ENCODE measurements at regions not wholly inside any gene's neighbourhood (a gene's known extent, or its start where the extent isn't known, plus 50 kb on each side); places are given as distances from the start of the nearest gene placed in this dataset.

- Histone ChIP-seq H3K27ac (ENCODE audit: low read length) (no peak overlapping the region), H3K4me3 (ENCODE audit: low read length) (peak overlapping the region; percentile 56), H3K9ac (ENCODE audit: low read length) (peak overlapping the region; percentile 41; the same call in 1 of the 2 replicates), H3K4me1 (ENCODE audit: low read length) (peaks cover 19% of the 10 kb centered on the region), H3K79me2 (ENCODE audit: low read length) (no peaks in the 10 kb centered on the region), H4K20me1 (ENCODE audit: insufficient read depth, low read length) (no peaks in the 10 kb centered on the region), H3K27me3 (ENCODE audit: low read depth, low read length) (no peaks in the 10 kb centered on the region), H3K4me2 (ENCODE audit: low read length) (peak overlapping the region; percentile 74), H3K9me3 (ENCODE audit: insufficient read depth, low read length) (no peaks in the 10 kb centered on the region), H2AFZ (ENCODE audit: low read depth, low read length) (peak overlapping the region; percentile 43), H3K36me3 (replicated peaks; ENCODE audit: low read depth, low read length) (no peaks in the 10 kb centered on the region)
- peak; percentile 76 for TF ChIP-seq CTCF (IDR thresholded peaks at IDR 0.05; ENCODE audit: low read depth, low read length)
- no peak for TF ChIP-seq EZH2phosphoT487 (IDR thresholded peaks at IDR 0.05; ENCODE audit: low read depth)
Measured at GRCh38 chr1:60281360-60281932, 207.9 kb upstream of the C1orf87 start.

DNA sequence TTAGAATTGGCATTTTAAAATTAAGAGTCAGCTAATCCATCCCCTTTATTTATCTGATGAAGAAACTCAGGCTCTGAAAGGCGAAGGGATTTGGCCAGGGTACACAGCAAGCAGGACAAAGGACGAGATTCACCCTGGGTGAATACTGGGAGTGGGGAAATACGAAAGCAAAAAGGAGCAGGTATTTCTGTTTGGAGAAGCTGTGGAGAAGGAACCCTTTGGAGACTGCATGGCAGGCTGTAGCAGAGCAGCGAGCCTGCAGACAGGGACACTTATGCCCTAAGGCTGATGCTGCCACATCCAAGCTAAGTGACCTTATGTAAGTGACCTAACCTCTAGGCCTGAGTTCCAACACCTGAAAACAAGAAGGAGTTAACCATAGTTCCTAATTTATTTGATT lies 207.2 kb upstream of the C1orf87 start:
- Histone ChIP-seq H3K4me2 (ENCODE audit: low read length) (peak overlapping the region; percentile 74), H3K9ac (ENCODE audit: low read length) (peak overlapping the region; percentile 41; the same call in 1 of the 2 replicates), H3K36me3 (replicated peaks; ENCODE audit: low read depth, low read length) (no peaks in the 10 kb centered on the region), H3K4me1 (ENCODE audit: low read length) (peaks cover 19% of the 10 kb centered on the region), H4K20me1 (ENCODE audit: insufficient read depth, low read length) (no peaks in the 10 kb centered on the region), H3K9me3 (ENCODE audit: insufficient read depth, low read length) (no peaks in the 10 kb centered on the region), H3K27me3 (ENCODE audit: low read depth, low read length) (no peaks in the 10 kb centered on the region), H3K27ac (ENCODE audit: low read length) (no peak overlapping the region), H3K79me2 (ENCODE audit: low read length) (no peaks in the 10 kb centered on the region), H2AFZ (ENCODE audit: low read depth, low read length) (peak overlapping the region; percentile 39; the same call in 1 of the 2 replicates), H3K4me3 (ENCODE audit: low read length) (peak overlapping the region; percentile 56)
- TF ChIP-seq CTCF (IDR thresholded peaks at IDR 0.05; ENCODE audit: low read depth, low read length) (no peak), EZH2phosphoT487 (IDR thresholded peaks at IDR 0.05; ENCODE audit: low read depth) (no peak)

DNA sequence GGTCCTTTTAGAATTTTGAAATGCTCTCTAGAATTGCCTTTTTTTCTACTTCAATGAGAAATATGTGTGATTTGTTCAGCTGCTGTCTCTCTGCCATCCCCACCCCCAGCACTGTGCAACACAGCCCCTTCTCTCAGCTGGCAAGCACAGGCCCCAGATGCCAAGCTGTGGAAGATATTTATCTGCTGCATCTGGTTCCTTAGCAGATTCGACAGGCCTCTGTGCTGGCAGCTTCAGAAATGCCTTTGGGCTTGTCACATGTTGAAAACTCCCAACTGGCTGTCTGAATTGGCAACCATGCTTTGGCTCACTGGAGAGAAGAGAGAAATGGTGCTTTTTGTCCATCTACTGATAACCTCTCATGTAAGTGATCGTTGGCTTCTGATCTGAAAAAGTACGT lies 206.7 kb upstream of the C1orf87 start:
- peak overlapping the region; percentile 39; the same call in 1 of the 2 replicates for H2AFZ ChIP-seq (ENCODE audit: low read depth, low read length)
- H3K9ac ChIP-seq (ENCODE audit: low read length) = no peak overlapping the region
- H3K36me3 ChIP-seq (replicated peaks; ENCODE audit: low read depth, low read length) = no peaks in the 10 kb centered on the region
- peaks cover 19% of the 10 kb centered on the region for H3K4me1 ChIP-seq (ENCODE audit: low read length)
- no peak for TF ChIP-seq CTCF (IDR thresholded peaks at IDR 0.05; ENCODE audit: low read depth, low read length)
- no peak for TF ChIP-seq EZH2phosphoT487 (IDR thresholded peaks at IDR 0.05; ENCODE audit: low read depth)
- H3K79me2 ChIP-seq (ENCODE audit: low read length) = no peaks in the 10 kb centered on the region
- no peaks in the 10 kb centered on the region for H3K9me3 ChIP-seq (ENCODE audit: insufficient read depth, low read length)
- H4K20me1 ChIP-seq (ENCODE audit: insufficient read depth, low read length) = no peaks in the 10 kb centered on the region
- no peak overlapping the region for H3K27ac ChIP-seq (ENCODE audit: low read length)
- H3K4me2 ChIP-seq (ENCODE audit: low read length) = no peak overlapping the region
- H3K4me3 ChIP-seq (ENCODE audit: low read length) = no peak overlapping the region
- H3K27me3 ChIP-seq (ENCODE audit: low read depth, low read length) = no peaks in the 10 kb centered on the region

- H3K27ac ChIP-seq (ENCODE audit: low read length) = no peak overlapping the region
- no peak overlapping the region for H2AFZ ChIP-seq (ENCODE audit: low read depth, low read length)
- no peaks in the 10 kb centered on the region for H3K79me2 ChIP-seq (ENCODE audit: low read length)
- no peak overlapping the region for H3K4me3 ChIP-seq (ENCODE audit: low read length)
- H4K20me1 ChIP-seq (ENCODE audit: insufficient read depth, low read length) = no peaks in the 10 kb centered on the region
- H3K9me3 ChIP-seq (ENCODE audit: insufficient read depth, low read length) = no peaks in the 10 kb centered on the region
- H3K27me3 ChIP-seq (ENCODE audit: low read depth, low read length) = no peaks in the 10 kb centered on the region
- no peak for TF ChIP-seq CTCF (IDR thresholded peaks at IDR 0.05; ENCODE audit: low read depth, low read length)
- TF ChIP-seq EZH2phosphoT487 (IDR thresholded peaks at IDR 0.05; ENCODE audit: low read depth) = no peak
- peaks cover 19% of the 10 kb centered on the region for H3K4me1 ChIP-seq (ENCODE audit: low read length)
- H3K36me3 ChIP-seq (replicated peaks; ENCODE audit: low read depth, low read length) = no peaks in the 10 kb centered on the region
- no peak overlapping the region for H3K9ac ChIP-seq (ENCODE audit: low read length)
- H3K4me2 ChIP-seq (ENCODE audit: low read length) = no peak overlapping the region
Measured at GRCh38 chr1:60279798-60280197, 206.2 kb upstream of the C1orf87 start.

Data from OCI-LY3 (cell line).